GM12878 (cell line): ENCODE measurements at regions not wholly inside any gene's neighbourhood (a gene's known extent, or its start where the extent isn't known, plus 50 kb on each side); places are given as distances from the start of the nearest gene placed in this dataset.

ENCODE experiments used
- CBX3 ChIP-seq: fragments of 200-600 bp; sonication (generic); IDR thresholded peaks from 2 replicates; pipeline ENCODE4 v1.6.1; 2016; ENCODE audit warnings: low read depth, borderline replicate concordance
- CREB1 ChIP-seq: IDR thresholded peaks from 2 replicates; pipeline ENCODE4 v1.6.1; 2012; ENCODE audit warnings: low read depth, mild to moderate bottlenecking, inconsistent platforms
- CTCF ChIP-seq, 3 experiments: IDR thresholded peaks in 2 of 3; conservative IDR thresholded peaks in 1 of 3; 2 replicates each; pipeline ENCODE4 v1.5.1; 2011; ENCODE audit warnings: low read depth in 3 of 3, low read length in 3 of 3, mild to moderate bottlenecking in 3 of 3, control low read depth in 2 of 3, moderate library complexity in 2 of 3, inconsistent platforms in 1 of 3, mixed read lengths in 1 of 3; ENCODE audit not compliant: control insufficient read depth in 2 of 3, insufficient read depth in 1 of 3; ENCODE audit errors: extremely low read depth in 1 of 3
- FOXK2 ChIP-seq: fragments of 450-650 bp; IDR thresholded peaks from 2 replicates; pipeline ENCODE4 v1.6.1; 2017; ENCODE audit warnings: mild to moderate bottlenecking, moderate library complexity
- MYC ChIP-seq: IDR thresholded peaks from 2 replicates; pipeline ENCODE4 v1.6.1; 2011; ENCODE audit warnings: mild to moderate bottlenecking, low read length, moderate library complexity, inconsistent platforms; ENCODE audit not compliant: insufficient read depth, insufficient replicate concordance, insufficient read length, severe bottlenecking
- NR2C2 ChIP-seq: IDR thresholded peaks from 2 replicates; pipeline ENCODE4 v1.6.1; 2011; ENCODE audit warnings: borderline replicate concordance, low read depth; ENCODE audit not compliant: control insufficient read depth, insufficient read length
- POLR2A ChIP-seq: IDR thresholded peaks from 2 replicates; pipeline ENCODE4 v1.6.1; 2011; ENCODE audit warnings: low read depth, mild to moderate bottlenecking, low read length

- TF ChIP-seq MYC = no peak
- no peak for TF ChIP-seq CTCF (IDR thresholded peaks at IDR 0.05 in 2 of 3, conservative IDR thresholded peaks at IDR 0.05 in 1 of 3; ENCODE audit: control insufficient read depth in 2 of 3, extremely low read depth in 1 of 3, insufficient read depth in 1 of 3, low read depth in 3 of 3, low read length in 3 of 3)
- no peak for TF ChIP-seq NR2C2
- no peak for TF ChIP-seq FOXK2
- TF ChIP-seq CREB1 = no peak
- TF ChIP-seq CBX3 = no peak
- TF ChIP-seq POLR2A = no peak
Measured at GRCh38 chr6:167416676-167417430, 92.0 kb downstream of the TTLL2 start.
